Neural progenitor cell (in vitro differentiated cells): ENCODE measurements at regions not wholly inside any gene's neighbourhood (a gene's known extent, or its start where the extent isn't known, plus 50 kb on each side); places are given as distances from the start of the nearest gene placed in this dataset.

Experiments used
- EZH2 ChIP-seq: fragments of 200-600 bp; sonication (generic); IDR thresholded peaks from 2 replicates; pipeline ENCODE4 v1.6.1; 2017; ENCODE audit warnings: antibody characterized with exemption, mild to moderate bottlenecking, moderate library complexity
- EZH2phosphoT487 ChIP-seq: fragments of 200-600 bp; sonication (generic); IDR thresholded peaks from 2 replicates; pipeline ENCODE4 v1.6.1; 2017; ENCODE audit warnings: antibody characterized with exemption
- TF ChIP-seq, protein P1 (sequence below): fragments of 200-600 bp; sonication (generic); IDR thresholded peaks from 2 replicates; pipeline ENCODE4 v1.5.1; 2017; ENCODE audit warnings: antibody characterized with exemption, mild to moderate bottlenecking

DNA sequence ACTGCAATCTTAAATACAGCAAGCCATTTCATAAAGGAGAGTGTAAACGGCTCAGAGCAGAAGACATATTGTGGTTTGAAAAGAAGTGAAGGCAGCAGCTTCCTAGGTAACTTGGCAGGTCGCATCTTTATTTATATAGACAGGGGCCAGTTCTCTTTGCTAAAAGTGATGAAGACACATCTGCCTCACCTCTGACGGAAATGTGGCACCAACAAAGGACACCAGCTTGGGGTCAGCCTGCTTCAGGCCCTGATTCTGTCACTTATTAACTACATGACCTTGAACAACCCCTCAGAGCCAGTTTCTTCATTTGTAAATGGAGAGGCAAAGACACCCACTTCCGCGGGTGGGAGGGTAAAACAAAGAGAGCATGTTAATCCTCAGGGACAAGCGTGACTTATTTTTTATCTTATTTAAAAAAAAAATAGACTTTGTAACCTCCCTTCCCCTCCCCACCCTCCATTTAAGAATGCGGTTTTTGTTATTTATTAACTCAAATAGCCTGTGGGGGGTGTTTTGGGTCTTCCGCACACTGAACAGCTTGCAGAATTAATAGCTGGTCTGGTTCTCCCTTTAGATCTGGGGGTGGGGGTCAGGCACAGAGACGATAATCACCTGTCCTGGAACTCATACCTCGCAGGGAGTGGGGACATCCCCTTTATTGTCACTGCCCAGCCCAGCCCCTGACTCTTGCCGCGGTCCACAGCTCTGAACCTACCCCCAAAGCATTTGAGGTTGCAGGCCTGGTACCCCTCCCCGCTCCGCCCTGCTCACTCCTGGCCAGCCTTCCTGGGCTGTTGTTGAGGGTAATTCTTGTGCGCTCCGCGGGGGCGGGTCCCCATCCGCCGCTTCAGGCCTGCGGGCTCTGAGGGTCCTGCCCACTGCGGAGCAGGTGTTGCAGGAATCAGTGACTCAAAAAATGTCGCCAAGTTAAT lies 64.2 kb upstream of the TMEM17 start:
- TF ChIP-seq, protein P1, sequence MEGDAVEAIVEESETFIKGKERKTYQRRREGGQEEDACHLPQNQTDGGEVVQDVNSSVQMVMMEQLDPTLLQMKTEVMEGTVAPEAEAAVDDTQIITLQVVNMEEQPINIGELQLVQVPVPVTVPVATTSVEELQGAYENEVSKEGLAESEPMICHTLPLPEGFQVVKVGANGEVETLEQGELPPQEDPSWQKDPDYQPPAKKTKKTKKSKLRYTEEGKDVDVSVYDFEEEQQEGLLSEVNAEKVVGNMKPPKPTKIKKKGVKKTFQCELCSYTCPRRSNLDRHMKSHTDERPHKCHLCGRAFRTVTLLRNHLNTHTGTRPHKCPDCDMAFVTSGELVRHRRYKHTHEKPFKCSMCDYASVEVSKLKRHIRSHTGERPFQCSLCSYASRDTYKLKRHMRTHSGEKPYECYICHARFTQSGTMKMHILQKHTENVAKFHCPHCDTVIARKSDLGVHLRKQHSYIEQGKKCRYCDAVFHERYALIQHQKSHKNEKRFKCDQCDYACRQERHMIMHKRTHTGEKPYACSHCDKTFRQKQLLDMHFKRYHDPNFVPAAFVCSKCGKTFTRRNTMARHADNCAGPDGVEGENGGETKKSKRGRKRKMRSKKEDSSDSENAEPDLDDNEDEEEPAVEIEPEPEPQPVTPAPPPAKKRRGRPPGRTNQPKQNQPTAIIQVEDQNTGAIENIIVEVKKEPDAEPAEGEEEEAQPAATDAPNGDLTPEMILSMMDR, result no peak
- TF ChIP-seq EZH2phosphoT487 (no peak), EZH2 (no peak)
